GM12878 (cell line): ENCODE measurements at regions not wholly inside any gene's neighbourhood (a gene's known extent, or its start where the extent isn't known, plus 50 kb on each side); places are given as distances from the start of the nearest gene placed in this dataset.

Source experiments
- ATAC-seq: fragments of 200-7000 bp; cut with Tn5 transposase; 3 replicates; pipeline ENCODE4 v1.9.1; 2020; ENCODE audit warnings: mild to moderate bottlenecking, moderate library complexity
- BruUV-seq: library from RNA; stranded (reverse); fragments of 400-500 nt; replicated peaks from 2 replicates; lab custom pipeline; 2021; lab: Mats Ljungman, UMichigan
- CTCF ChIA-PET: fragments of 300-600 bp; sonication (Branson Sonifier 250); formaldehyde crosslinking; extraction: SDS; loops from one replicate; lab custom pipeline; 2021; ENCODE audit warnings: inconsistent platforms; lab: Yijun Ruan, JAX
- POLR2A ChIA-PET: fragments of 350-600 bp; formaldehyde crosslinking; extraction: SDS; loops from one replicate; lab custom pipeline; 2021; ENCODE audit warnings: inconsistent platforms; lab: Charles Lee
- RAD21 ChIA-PET: fragments of 300-600 bp; sonication (Branson Sonifier 250); formaldehyde crosslinking; loops from one replicate; lab custom pipeline; 2023; ENCODE audit warnings: antibody characterized with exemption; ENCODE audit not compliant: unreplicated experiment; lab: Charles Lee
- SMC1A ChIA-PET: fragments of 300-600 bp; sonication (Branson Sonifier 250); formaldehyde crosslinking; loops from one replicate; lab custom pipeline; 2023; ENCODE audit not compliant: unreplicated experiment, uncharacterized antibody; lab: Charles Lee
- DNase-seq: peaks from one replicate; pipeline ENCODE4 v3.0.0-alpha.2; 2011; ENCODE audit warnings: low read depth, low spot score
- FAIRE-seq: peaks from 3 replicates; lab custom pipeline; 2011; peaks lifted over from hg19 to GRCh38; lab: Jason Lieb, UNC
- H2AFZ ChIP-seq: 2 replicates; pipeline ENCODE4 v1.6.0; 2011; ENCODE audit warnings: low read depth, low read length, control low read depth; ENCODE audit not compliant: control insufficient read depth
- H3K27ac ChIP-seq: 2 replicates; pipeline ENCODE4 v1.5.1; 2011; ENCODE audit warnings: control low read depth; ENCODE audit not compliant: control insufficient read depth, insufficient read depth
- H3K27me3 ChIP-seq, 2 experiments: replicated peaks in 1 of 2; 2 replicates each; pipeline versions ENCODE4 v1.6.0 to v1.6.1; 2011; ENCODE audit warnings: low read length in 1 of 2; ENCODE audit not compliant: control insufficient read depth in 2 of 2, insufficient read depth in 2 of 2
- H3K36me3 ChIP-seq, 2 experiments: 2 replicates each; pipeline ENCODE4 v1.5.1; 2011; ENCODE audit warnings: low read length in 1 of 2; ENCODE audit not compliant: control insufficient read depth in 2 of 2, insufficient read depth in 2 of 2
- H3K4me1 ChIP-seq: 2 replicates; pipeline ENCODE4 v1.6.1; 2011; ENCODE audit warnings: mild to moderate bottlenecking, low read length, moderate library complexity, mixed read lengths; ENCODE audit not compliant: control insufficient read depth, insufficient read depth
- H3K4me2 ChIP-seq: 2 replicates; pipeline ENCODE4 v1.6.0; 2011; ENCODE audit warnings: control low read depth; ENCODE audit not compliant: control insufficient read depth, insufficient read depth
- H3K4me3 ChIP-seq: fragments of 200-600 bp; sonication (generic); 2 replicates; pipeline ENCODE4 v1.5.1; 2016
- H3K79me2 ChIP-seq: 2 replicates; pipeline ENCODE4 v1.6.0; 2011; ENCODE audit warnings: low read length; ENCODE audit not compliant: control insufficient read depth, insufficient read depth
- H3K9ac ChIP-seq: 2 replicates; pipeline ENCODE4 v1.8.0; 2011; ENCODE audit warnings: low read length, control low read depth, mixed read lengths; ENCODE audit not compliant: control insufficient read depth, insufficient read depth
- H3K9me3 ChIP-seq: replicated peaks from 3 replicates; pipeline ENCODE4 v1.5.1; 2011; ENCODE audit warnings: mild to moderate bottlenecking, low read length; ENCODE audit not compliant: control insufficient read depth, insufficient read depth
- H4K20me1 ChIP-seq: 2 replicates; pipeline ENCODE4 v1.6.0; 2011; ENCODE audit not compliant: control insufficient read depth, insufficient read depth
- BRCA1 ChIP-seq: IDR thresholded peaks from 2 replicates; pipeline ENCODE4 v1.6.1; 2011; ENCODE audit warnings: low read depth, low read length, improper control_type of control experiment
- CHD1 ChIP-seq: IDR thresholded peaks from 2 replicates; pipeline ENCODE4 v1.6.1; 2012; ENCODE audit warnings: low read depth, low read length, improper control_type of control experiment
- CHD2 ChIP-seq: IDR thresholded peaks from 2 replicates; pipeline ENCODE4 v1.6.1; 2011; ENCODE audit warnings: low read depth, low read length, improper control_type of control experiment, borderline replicate concordance
- ELK1 ChIP-seq: IDR thresholded peaks from 2 replicates; pipeline ENCODE4 v1.6.1; 2012; ENCODE audit warnings: low read depth, low read length, improper control_type of control experiment
- EP300 ChIP-seq, 2 experiments: fragments of 150-350 bp in 1 of 2; IDR thresholded peaks; 2 replicates each; pipeline ENCODE4 v1.6.1; 2011 to 2012; ENCODE audit warnings: low read depth in 2 of 2, low read length in 2 of 2, borderline replicate concordance in 1 of 2, improper control_type of control experiment in 1 of 2, inconsistent platforms in 1 of 2; ENCODE audit not compliant: control insufficient read depth in 1 of 2
- MYB ChIP-seq: fragments of 150-350 bp; IDR thresholded peaks from 2 replicates; pipeline ENCODE4 v1.6.1; 2014; ENCODE audit warnings: mild to moderate bottlenecking, low read depth, low read length, borderline replicate concordance
- NBN ChIP-seq: fragments of 450-650 bp; IDR thresholded peaks from 2 replicates; pipeline ENCODE4 v1.6.1; 2016
- NR2C1 ChIP-seq: fragments of 450-650 bp; IDR thresholded peaks from 2 replicates; pipeline ENCODE4 v1.6.1; 2017; ENCODE audit warnings: antibody characterized with exemption, mild to moderate bottlenecking, moderate library complexity
- ZBED1 ChIP-seq: IDR thresholded peaks from 2 replicates; pipeline ENCODE4 v1.6.1; 2016; ENCODE audit warnings: borderline replicate concordance
- ZBTB11 ChIP-seq: fragments of 450-650 bp; formaldehyde crosslinking; IDR thresholded peaks from 2 replicates; pipeline ENCODE4 v1.5.0; 2022; ENCODE audit warnings: mild to moderate bottlenecking, missing genetic modification characterization
- ZNF687 ChIP-seq: fragments of 450-650 bp; IDR thresholded peaks from 2 replicates; pipeline ENCODE4 v1.6.1; 2017; ENCODE audit warnings: mild to moderate bottlenecking, moderate library complexity
- ZSCAN29 ChIP-seq: fragments of 450-650 bp; IDR thresholded peaks from 2 replicates; pipeline ENCODE4 v1.6.1; 2017; ENCODE audit warnings: mild to moderate bottlenecking, moderate library complexity
- WGBS: methylation state at CpG from one replicate; pipeline ENCODE4 v1.1.6; 2016; ENCODE audit warnings: low lambda C conversion rate; ENCODE audit not compliant: insufficient replicate concordance, insufficient coverage; ENCODE audit errors: missing lambda C conversion rate; 5-methylcytosine and 5-hydroxymethylcytosine counted together
- in situ Hi-C: fragments of 300-500 bp; cut with MboI; formaldehyde crosslinking; loops from 9 replicates; pipeline ENCODE4 v1.14.3; 2018; ENCODE audit warnings: mixed read lengths
- intact Hi-C: fragments of 100-400 bp; cut with micrococcal nuclease; formaldehyde crosslinking; loops from one replicate; pipeline ENCODE4 v1.14.2; 2022; ENCODE audit not compliant: unreplicated experiment

DNA sequence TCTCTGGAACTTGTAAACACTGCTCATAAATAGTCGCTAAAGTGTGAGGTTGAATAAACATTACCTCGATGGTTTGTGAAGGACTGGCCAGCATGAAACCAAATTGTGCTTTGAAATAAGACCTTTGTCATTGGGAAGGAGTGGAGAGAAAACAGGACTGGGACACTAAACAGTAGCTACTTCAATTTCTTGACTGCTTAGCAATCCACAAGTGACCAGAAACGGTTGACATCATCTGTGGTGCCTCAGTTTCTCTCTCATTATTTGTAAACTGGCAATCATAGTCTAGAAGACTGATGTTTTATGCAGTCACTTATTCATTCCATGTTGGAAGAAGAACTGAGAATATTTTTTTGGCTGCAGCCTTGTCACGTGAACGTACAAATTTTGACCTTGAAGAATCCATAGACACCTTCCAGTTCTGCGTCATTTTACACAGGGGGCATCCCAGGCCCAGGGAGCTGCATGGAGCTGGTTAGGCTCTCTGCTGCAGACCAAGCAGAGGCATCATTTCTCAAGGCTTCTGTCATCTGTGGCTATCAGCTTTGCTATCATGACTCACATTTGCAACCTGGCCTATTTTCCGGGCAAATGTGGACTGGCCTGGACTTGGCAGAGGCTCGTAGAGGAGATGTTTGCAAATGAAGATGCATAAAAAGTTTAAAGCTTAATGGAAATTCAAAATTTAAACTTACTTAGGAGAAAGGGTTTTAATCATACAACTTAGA is 391.8 kb downstream of the FGF9 start (continued):
- no peak for TF ChIP-seq CHD2

DNA sequence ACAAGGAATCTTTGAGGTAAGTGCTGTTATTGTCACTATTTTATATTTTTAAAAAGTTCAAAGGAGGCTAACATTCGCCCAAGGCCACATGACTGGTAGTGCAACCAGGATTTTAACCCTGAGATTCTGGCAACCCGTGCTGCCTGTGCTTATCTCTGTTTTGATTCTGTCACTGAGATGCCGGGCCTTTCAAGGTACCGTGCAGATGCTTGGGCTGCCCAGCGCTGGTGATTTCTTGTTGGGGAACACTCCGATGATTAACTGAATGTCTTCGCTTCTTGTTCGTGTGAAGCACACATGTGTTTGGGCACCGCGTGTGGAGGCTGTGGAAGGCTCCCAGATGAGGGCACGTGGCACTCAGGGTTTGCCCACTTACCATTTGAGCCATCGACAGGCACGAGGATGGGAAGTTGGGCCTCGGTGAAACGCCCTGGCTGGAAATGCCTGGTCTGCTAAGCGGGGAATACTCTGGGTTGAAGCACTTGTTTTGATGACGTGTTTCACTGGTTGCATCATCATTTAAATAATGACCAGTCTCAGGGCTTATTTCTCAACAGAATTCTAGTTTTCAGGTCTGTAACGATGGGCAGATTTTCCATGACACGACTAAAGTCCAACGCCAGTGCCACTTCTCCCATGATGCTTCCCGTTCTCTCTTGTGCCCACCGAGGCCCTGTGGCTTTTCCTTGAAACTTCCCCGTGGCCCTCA is 392.7 kb downstream of the FGF9 start:
- ATAC-seq: no peak
- Histone ChIP-seq H3K4me3 (no peak overlapping the region), H3K79me2 (no peaks in the 10 kb centered on the region), H3K9ac (no peak overlapping the region), H2AFZ (no peak overlapping the region), H3K9me3 (no peaks in the 10 kb centered on the region; the same call in 2 of the 3 replicates), H3K4me2 (no peak overlapping the region), H3K27ac (no peak overlapping the region), H3K27me3 (no peaks in the 10 kb centered on the region), H3K4me1 (peaks cover 25% of the 10 kb centered on the region), H4K20me1 (no peaks in the 10 kb centered on the region), H3K36me3 (no peaks in the 10 kb centered on the region)
- POLR2A ChIA-PET: interaction anchor here (1.4 kb wide), 1 partner anchor 58 kb away, joined by 3 read pairs; no protein-coding TSS in a partner anchor
- WGBS: 95% methylated on average over 23 of the region's 23 CpGs
- intact Hi-C loops (loop anchor here (5.0 kb wide), 2 partner anchors 99 to 391 kb away; partner anchors contain the start of gene FGF9), in situ Hi-C loops (no loop called here)
- no TSS peak for BruUV-seq
- no peak for DNase-seq
- FAIRE-seq: no peak
- RAD21 ChIA-PET: interaction anchor here (1.0 to 3.9 kb wide), 3 partner anchors 8 to 58 kb away, joined by 3 to 30 read pairs (median 5); no protein-coding TSS in a partner anchor
- SMC1A ChIA-PET: interaction anchor here (1.0 to 3.3 kb wide), 7 partner anchors 9 to 214 kb away, joined by 3 to 23 read pairs (median 5); no protein-coding TSS in a partner anchor
- CTCF ChIA-PET: interaction anchor here (3.4 kb wide), 2 partner anchors 50 to 57 kb away, joined by 15 to 16 read pairs; no protein-coding TSS in a partner anchor
- no peak for TF ChIP-seq BRCA1
- TF ChIP-seq ZSCAN29: no peak
- TF ChIP-seq NR2C1: no peak
- TF ChIP-seq CHD1: no peak
- no peak for TF ChIP-seq ZBED1
- TF ChIP-seq MYB: no peak
- TF ChIP-seq NBN: no peak
- TF ChIP-seq ZBTB11 (CRISPR knock-in tag): no peak
- TF ChIP-seq EP300 (IDR thresholded peaks at IDR 0.05; ENCODE audit: borderline replicate concordance in 1 of 2, control insufficient read depth in 1 of 2, low read depth in 2 of 2, low read length in 2 of 2): no peak
- TF ChIP-seq ZNF687: no peak
- TF ChIP-seq ELK1: no peak
